H1 (cell line): ENCODE measurements at regions not wholly inside any gene's neighbourhood (a gene's known extent, or its start where the extent isn't known, plus 50 kb on each side); places are given as distances from the start of the nearest gene placed in this dataset.

ENCODE experiments used
- CTCF ChIA-PET: fragments of 300-600 bp; sonication (Branson Sonifier 250); formaldehyde crosslinking; loops from one replicate; lab custom pipeline; 2021; ENCODE audit not compliant: partially characterized antibody; lab: Charles Lee
- POLR2A ChIA-PET: fragments of 300-600 bp; sonication (Branson Sonifier 250); formaldehyde crosslinking; loops from one replicate; lab custom pipeline; 2021; ENCODE audit warnings: inconsistent platforms; ENCODE audit not compliant: partially characterized antibody; lab: Charles Lee
- DNase-seq, 2 experiments: peaks; one replicate each; pipeline versions ENCODE4 v3.0.0 to v3.0.0-alpha.2; 2010 to 2022; ENCODE audit warnings: low spot score in 2 of 2, low read depth in 1 of 2, mixed read lengths in 1 of 2
- FAIRE-seq: peaks from 2 replicates; lab custom pipeline; 2011; peaks lifted over from hg19 to GRCh38; lab: Jason Lieb, UNC
- H2AFZ ChIP-seq: 2 replicates; pipeline ENCODE4 v1.8.1; 2012; ENCODE audit warnings: low read length, inconsistent platforms
- H2AK5ac ChIP-seq: 2 replicates; pipeline ENCODE4 v1.6.1; 2013; ENCODE audit warnings: low read depth, low read length
- H2BK120ac ChIP-seq: replicated peaks from 2 replicates; pipeline ENCODE3; 2013; ENCODE audit warnings: low read depth, low read length, inconsistent platforms
- H2BK12ac ChIP-seq: 2 replicates; pipeline ENCODE4 v1.6.1; 2013; ENCODE audit warnings: low read depth, low read length
- H2BK15ac ChIP-seq: 2 replicates; pipeline ENCODE4 v1.6.1; 2013; ENCODE audit warnings: low read length
- H2BK20ac ChIP-seq: 2 replicates; pipeline ENCODE4 v1.6.1; 2013; ENCODE audit warnings: low read length
- H2BK5ac ChIP-seq: 2 replicates; pipeline ENCODE4 v1.6.1; 2013; ENCODE audit warnings: low read depth, low read length
- H3K14ac ChIP-seq: 2 replicates; pipeline ENCODE4 v1.6.1; 2013; ENCODE audit warnings: inconsistent platforms; ENCODE audit not compliant: insufficient read length
- H3K18ac ChIP-seq: 2 replicates; pipeline ENCODE4 v1.6.1; 2013; ENCODE audit warnings: low read length; ENCODE audit errors: extremely low read depth
- H3K23ac ChIP-seq: 2 replicates; pipeline ENCODE4 v1.6.1; 2013; ENCODE audit warnings: inconsistent platforms; ENCODE audit not compliant: insufficient read length
- H3K23me2 ChIP-seq: 2 replicates; pipeline ENCODE4 v1.6.1; 2013; ENCODE audit warnings: low read depth, low read length
- H3K27ac ChIP-seq: 2 replicates; pipeline ENCODE4 v1.6.1; 2011; ENCODE audit warnings: low read depth, low read length, inconsistent platforms
- H3K27me3 ChIP-seq, 4 experiments: replicated peaks in 1 of 4; 1 replicate in 1 of 4; 2 replicates in 3 of 4; pipeline versions ENCODE4 v1.6.1 to v1.8.1; 2011 to 2013; ENCODE audit warnings: low read length in 3 of 4, mild to moderate bottlenecking in 3 of 4, inconsistent platforms in 2 of 4, mixed read lengths in 2 of 4, moderate library complexity in 1 of 4; ENCODE audit not compliant: control insufficient read depth in 3 of 4, insufficient read depth in 3 of 4; ENCODE audit errors: extremely low read depth in 1 of 4
- H3K36me3 ChIP-seq, 4 experiments: 2 replicates each; pipeline versions ENCODE4 v1.6.1 to v1.8.1; 2011 to 2013; ENCODE audit warnings: mild to moderate bottlenecking in 4 of 4, low read length in 3 of 4, moderate library complexity in 2 of 4, control low read depth in 1 of 4, inconsistent platforms in 1 of 4; ENCODE audit not compliant: insufficient read depth in 4 of 4, control insufficient read depth in 2 of 4
- H3K4ac ChIP-seq: replicated peaks from 2 replicates; pipeline ENCODE3; 2013; ENCODE audit warnings: low read length, low read depth, mixed read lengths, inconsistent platforms; ENCODE audit not compliant: insufficient read length
- H3K4me1 ChIP-seq, 4 experiments: replicated peaks in 1 of 4; 1 replicate in 1 of 4; 2 replicates in 3 of 4; pipeline versions ENCODE4 v1.6.1 to v1.8.1; 2011 to 2013; ENCODE audit warnings: low read length in 3 of 4, inconsistent platforms in 2 of 4, mixed read lengths in 1 of 4; ENCODE audit not compliant: insufficient read depth in 4 of 4, control insufficient read depth in 3 of 4
- H3K4me2 ChIP-seq, 2 experiments: 2 replicates each; pipeline versions ENCODE4 v1.6.1 to v1.8.1; 2011 to 2013; ENCODE audit warnings: low read depth in 2 of 2, low read length in 2 of 2, control low read depth in 1 of 2, inconsistent platforms in 1 of 2, mild to moderate bottlenecking in 1 of 2; ENCODE audit not compliant: insufficient read depth in 1 of 2
- H3K4me3 ChIP-seq, 4 experiments: fragments of 200-600, 300-600 bp in 1 of 4; sonication (generic), shearing (Covaris generic), sonication (Bioruptor Twin) in 1 of 4; 2 replicates each; pipeline versions ENCODE4 v1.5.1 to v1.8.1; 2011 to 2016; ENCODE audit warnings: low read length in 4 of 4, low read depth in 3 of 4, control low read depth in 2 of 4, inconsistent platforms in 2 of 4, mild to moderate bottlenecking in 2 of 4, mixed read lengths in 1 of 4, moderate library complexity in 1 of 4; ENCODE audit not compliant: insufficient read depth in 2 of 4; ENCODE audit errors: extremely low read depth in 1 of 4
- H3K56ac ChIP-seq: replicated peaks from 2 replicates; pipeline ENCODE3; 2013; ENCODE audit warnings: low read depth, mild to moderate bottlenecking, mixed read lengths, low read length, inconsistent platforms; ENCODE audit not compliant: insufficient read length
- H3K79me1 ChIP-seq: 2 replicates; pipeline ENCODE4 v1.6.1; 2013; ENCODE audit warnings: low read depth, low read length, control low read depth
- H3K79me2 ChIP-seq, 2 experiments: 2 replicates each; pipeline versions ENCODE4 v1.6.1 to v1.8.1; 2012 to 2013; ENCODE audit warnings: low read length in 2 of 2, mild to moderate bottlenecking in 2 of 2, inconsistent platforms in 1 of 2; ENCODE audit not compliant: insufficient read depth in 2 of 2, control insufficient read depth in 1 of 2
- H3K9ac ChIP-seq, 4 experiments: replicated peaks in 1 of 4; 1 replicate in 1 of 4; 2 replicates in 3 of 4; pipeline versions ENCODE4 v1.6.1 to v1.8.1; 2011 to 2013; ENCODE audit warnings: low read depth in 3 of 4, low read length in 3 of 4, control low read depth in 2 of 4, mild to moderate bottlenecking in 2 of 4, moderate library complexity in 2 of 4, inconsistent platforms in 1 of 4; ENCODE audit errors: extremely low read depth in 1 of 4
- H3K9me3 ChIP-seq, 2 experiments: 2 replicates each; pipeline versions ENCODE4 v1.6.1 to v1.8.1; 2012 to 2013; ENCODE audit warnings: mild to moderate bottlenecking in 2 of 2, moderate library complexity in 2 of 2, control low read depth in 1 of 2, inconsistent platforms in 1 of 2, low read depth in 1 of 2, low read length in 1 of 2, mixed read lengths in 1 of 2; ENCODE audit not compliant: insufficient read depth in 2 of 2
- H4K20me1 ChIP-seq, 2 experiments: replicated peaks in 1 of 2; 2 replicates each; pipeline versions ENCODE3 to v1.8.1; 2011 to 2013; ENCODE audit warnings: inconsistent platforms in 2 of 2, low read length in 2 of 2, mild to moderate bottlenecking in 1 of 2; ENCODE audit not compliant: insufficient read depth in 2 of 2, control insufficient read depth in 1 of 2
- H4K5ac ChIP-seq: 2 replicates; pipeline ENCODE4 v1.6.1; 2013; ENCODE audit warnings: low read length, low read depth, mixed read lengths, inconsistent platforms; ENCODE audit not compliant: insufficient read length
- H4K8ac ChIP-seq: 2 replicates; pipeline ENCODE4 v1.8.0; 2013; ENCODE audit warnings: mild to moderate bottlenecking, moderate library complexity, low read length, inconsistent platforms; ENCODE audit not compliant: insufficient read depth; ENCODE audit errors: extremely low read depth
- H4K91ac ChIP-seq: replicated peaks from 2 replicates; pipeline ENCODE3; 2013; ENCODE audit warnings: low read length, mixed read lengths, inconsistent platforms; ENCODE audit not compliant: insufficient read length
- ATF3 ChIP-seq: IDR thresholded peaks from 2 replicates; pipeline ENCODE4 v1.6.1; 2011; ENCODE audit warnings: low read depth, mild to moderate bottlenecking, low read length; ENCODE audit not compliant: insufficient read depth
- MAX ChIP-seq: IDR thresholded peaks from 2 replicates; pipeline ENCODE4 v1.6.1; 2012; ENCODE audit warnings: inconsistent platforms
- RFX5 ChIP-seq: IDR thresholded peaks from 2 replicates; pipeline ENCODE4 v1.6.1; 2011; ENCODE audit warnings: low read depth, low read length, improper control_type of control experiment, borderline replicate concordance
- TAF7 ChIP-seq: optimal IDR thresholded peaks from 2 replicates; pipeline ENCODE3; 2011; ENCODE audit warnings: low read depth, mild to moderate bottlenecking, inconsistent platforms, low read length, moderate library complexity, borderline replicate concordance
- TF ChIP-seq, protein P1 (sequence below): IDR thresholded peaks from 2 replicates; pipeline ENCODE4 v1.6.1; 2012; ENCODE audit warnings: inconsistent platforms

DNA sequence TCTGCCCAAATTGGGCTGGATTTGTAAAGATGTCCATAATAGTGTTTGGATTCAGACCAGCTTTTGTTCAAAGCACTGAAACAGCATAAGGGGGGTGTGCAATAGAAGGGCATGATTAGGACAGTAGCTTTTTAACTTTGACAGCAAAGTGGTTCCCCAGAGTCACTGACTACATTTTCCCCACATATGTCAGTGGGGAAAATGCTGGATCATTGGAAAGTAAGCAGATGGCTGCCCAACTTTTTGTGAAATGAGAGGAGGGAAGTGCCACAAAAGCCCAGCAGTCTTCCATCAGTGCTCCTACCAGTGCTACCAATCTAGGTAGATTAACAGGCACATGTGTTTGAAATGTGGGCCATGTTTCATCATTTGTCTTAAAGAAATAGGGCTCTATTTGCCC is 162.8 kb downstream of the FZD1 start:
- no peak overlapping the region for H2BK12ac ChIP-seq
- FAIRE-seq (no peak), DNase-seq (no peak)
- H3K79me2 ChIP-seq, result no peaks in the 10 kb centered on the region
- H4K20me1 ChIP-seq, result no peaks in the 10 kb centered on the region
- no peak overlapping the region for H4K5ac ChIP-seq
- no peak overlapping the region for H3K23ac ChIP-seq
- no peak overlapping the region for H2BK120ac ChIP-seq
- H3K36me3 ChIP-seq, result no peaks in the 10 kb centered on the region
- H3K79me1 ChIP-seq, result no peaks in the 10 kb centered on the region
- no peak overlapping the region for H3K56ac ChIP-seq
- ChIA-PET CTCF (no interaction called here), POLR2A (no interaction called here)
- no peak overlapping the region for H3K4me2 ChIP-seq
- H3K4ac ChIP-seq, result no peak overlapping the region
- no peak overlapping the region for H3K18ac ChIP-seq
- no peaks in the 10 kb centered on the region for H3K9me3 ChIP-seq
- H2BK20ac ChIP-seq, result no peak overlapping the region
- H2BK5ac ChIP-seq, result no peak overlapping the region
- H3K4me3 ChIP-seq, result no peak overlapping the region
- H3K23me2 ChIP-seq, result no peaks in the 10 kb centered on the region; the same call in 1 of the 2 replicates
- no peak overlapping the region for H3K14ac ChIP-seq
- H3K27ac ChIP-seq, result no peak overlapping the region
- H2AK5ac ChIP-seq, result no peak overlapping the region
- no peak overlapping the region for H2AFZ ChIP-seq
- H4K91ac ChIP-seq, result no peak overlapping the region
- TF ChIP-seq TAF7, result no peak
- TF ChIP-seq, protein P1, sequence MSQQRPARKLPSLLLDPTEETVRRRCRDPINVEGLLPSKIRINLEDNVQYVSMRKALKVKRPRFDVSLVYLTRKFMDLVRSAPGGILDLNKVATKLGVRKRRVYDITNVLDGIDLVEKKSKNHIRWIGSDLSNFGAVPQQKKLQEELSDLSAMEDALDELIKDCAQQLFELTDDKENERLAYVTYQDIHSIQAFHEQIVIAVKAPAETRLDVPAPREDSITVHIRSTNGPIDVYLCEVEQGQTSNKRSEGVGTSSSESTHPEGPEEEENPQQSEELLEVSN, result no peak
- no peak for TF ChIP-seq MAX
- TF ChIP-seq ATF3, result no peak
- no peak for TF ChIP-seq RFX5
- H3K4me1 ChIP-seq, result no peaks in the 10 kb centered on the region
- no peak overlapping the region for H3K9ac ChIP-seq
- no peak overlapping the region for H2BK15ac ChIP-seq
- H3K27me3 ChIP-seq, result no peaks in the 10 kb centered on the region
- H4K8ac ChIP-seq, result no peak overlapping the region
